ENCODE measurements at regions not wholly inside any gene's neighbourhood (a gene's known extent, or its start where the extent isn't known, plus 50 kb on each side); places are given as distances from the start of the nearest gene placed in this dataset.

DNA sequence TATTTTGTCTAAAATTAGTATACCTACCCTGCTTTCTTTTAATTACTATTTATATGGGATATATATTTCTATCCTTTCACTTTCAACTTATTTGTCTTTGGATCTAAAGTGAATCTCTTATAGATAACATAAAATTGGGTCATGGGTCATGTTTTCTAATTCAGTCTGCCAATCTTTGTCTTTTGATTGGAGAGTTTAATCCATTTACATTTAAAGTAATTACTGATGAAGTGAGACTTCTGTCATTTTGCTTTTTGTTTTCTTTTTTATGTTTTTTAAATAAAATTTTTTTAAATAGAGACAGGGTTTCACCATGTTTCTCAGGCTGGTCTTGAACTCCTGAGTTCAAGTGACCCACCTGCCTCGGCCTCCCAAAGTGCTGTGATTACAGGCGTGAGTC is 50.5 kb upstream of the PRDM1 start:
- ATAC-seq: no peak

DNA sequence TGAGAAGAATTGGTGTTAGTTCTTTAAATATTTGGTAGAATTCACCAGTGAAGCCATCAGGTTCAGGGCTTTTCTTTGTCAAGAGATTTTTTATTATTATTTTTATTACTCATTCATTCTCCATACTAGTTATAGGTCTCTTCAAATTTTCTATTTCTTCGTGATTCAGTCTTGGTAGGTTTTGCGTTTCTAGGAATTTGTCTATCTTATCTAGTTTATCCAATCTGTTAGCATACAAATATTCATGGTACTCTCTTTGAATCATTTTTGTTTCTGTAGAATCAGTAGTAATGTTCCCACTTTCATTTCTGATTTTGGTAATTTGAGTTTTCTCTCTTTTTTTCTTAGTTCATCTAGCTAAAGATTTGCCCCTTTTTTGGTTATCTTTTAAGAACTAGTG is 52.3 kb upstream of the PRDM1 start:
- ATAC-seq: no peak

DNA sequence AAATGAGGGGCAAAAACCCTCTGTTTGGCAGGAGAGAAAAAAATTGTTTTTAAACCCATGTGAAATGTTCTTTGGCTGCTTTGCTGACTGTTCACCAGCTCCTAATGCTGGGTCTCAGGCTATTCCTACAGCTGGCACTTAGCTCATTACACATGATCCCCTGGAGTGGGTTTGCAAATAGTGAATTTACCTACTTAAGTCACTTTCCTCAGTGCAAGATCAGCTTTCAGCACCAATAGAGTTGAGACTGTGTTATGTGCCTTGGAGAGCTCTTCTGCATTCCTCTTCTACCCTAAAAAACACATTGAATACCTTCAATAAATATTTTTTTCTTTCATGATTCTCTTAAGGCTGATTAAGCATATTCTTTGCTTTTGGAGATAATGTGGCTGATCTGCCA is 58.4 kb upstream of the PRDM1 start:
- ATAC-seq: no peak

DNA sequence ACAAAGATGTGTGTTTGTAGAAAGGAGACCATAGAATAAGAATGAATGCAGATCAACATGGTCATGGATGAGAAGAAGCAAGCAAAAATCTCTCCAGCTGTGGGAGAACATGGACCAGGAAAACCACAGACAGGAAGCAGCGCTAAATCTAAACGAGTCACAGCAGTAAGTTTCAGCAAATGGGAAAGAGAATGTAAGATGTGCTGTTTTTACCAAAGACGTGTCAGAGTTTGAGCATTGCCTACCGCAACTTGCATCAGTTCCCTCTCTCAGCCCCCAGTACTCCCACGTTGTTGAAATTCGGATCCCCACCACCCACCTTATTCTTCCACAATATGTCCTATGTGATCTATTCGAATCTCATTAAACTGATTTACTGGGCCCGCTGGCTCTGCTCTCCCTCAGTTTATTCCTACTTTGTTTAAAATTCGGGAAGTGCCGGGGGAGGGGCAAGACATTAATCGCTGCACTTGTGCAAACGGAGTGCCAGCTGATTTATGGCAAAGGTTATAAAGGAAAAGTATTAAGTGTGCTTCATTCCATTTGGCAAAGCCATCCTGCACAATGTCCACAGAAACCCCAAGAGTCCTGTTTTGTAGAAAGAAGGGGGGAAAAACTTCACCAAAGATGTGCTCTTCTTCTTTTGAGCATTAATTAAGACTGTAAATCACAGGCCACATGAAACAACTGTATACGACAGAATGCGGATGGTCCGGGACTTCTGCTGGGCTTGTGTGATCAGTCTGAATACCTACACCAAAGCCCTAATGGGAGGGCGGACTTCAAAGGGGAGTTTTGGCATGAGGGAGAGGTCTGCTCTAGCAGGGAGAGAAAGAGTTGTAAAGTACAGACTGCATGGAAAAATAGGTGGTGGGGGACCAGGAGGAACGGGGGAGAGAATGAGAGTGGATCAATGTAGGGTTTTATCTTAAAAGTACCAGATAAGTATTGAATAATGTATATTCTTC is 59.1 kb upstream of the PRDM1 start:
- no peak for ATAC-seq

DNA sequence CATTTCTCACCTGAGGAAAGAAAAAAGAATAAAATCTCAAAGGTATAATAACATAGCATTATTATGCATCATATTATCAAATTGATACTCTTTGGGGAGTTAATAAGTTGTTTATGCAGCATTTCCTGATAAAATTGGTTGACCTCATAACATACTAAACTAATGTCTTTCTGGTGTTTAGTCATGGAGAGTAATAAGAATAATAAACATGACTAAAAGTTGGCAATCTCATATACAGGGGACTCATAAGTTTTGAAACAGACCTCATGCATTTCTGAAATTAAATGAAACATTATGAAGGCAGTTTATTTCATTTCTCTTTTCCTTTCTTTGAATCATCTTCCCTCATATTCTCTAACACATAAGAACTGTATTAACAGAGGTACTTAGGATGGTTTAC is 60.5 kb upstream of the PRDM1 start:
- no peak for ATAC-seq

DNA sequence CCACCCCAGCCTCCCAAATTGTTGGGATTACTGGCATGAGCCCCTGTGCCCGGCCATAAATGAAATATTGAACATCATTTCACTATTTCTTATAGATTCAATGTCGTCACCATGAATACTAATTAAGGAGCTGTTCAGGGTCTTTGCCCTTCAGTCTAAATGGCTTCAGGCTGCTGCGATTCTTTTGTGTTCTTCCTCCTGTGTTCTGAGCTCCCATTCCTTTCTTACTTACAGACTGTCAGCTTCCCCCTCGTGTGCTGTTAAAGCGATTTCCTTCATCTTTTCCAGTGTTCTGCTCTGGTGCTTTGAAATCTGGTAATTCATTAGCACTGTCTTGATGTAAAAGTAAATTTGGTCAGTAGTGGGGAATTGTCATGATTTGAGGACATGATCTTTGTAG is 63.3 kb upstream of the PRDM1 start:
- ATAC-seq: no peak

DNA sequence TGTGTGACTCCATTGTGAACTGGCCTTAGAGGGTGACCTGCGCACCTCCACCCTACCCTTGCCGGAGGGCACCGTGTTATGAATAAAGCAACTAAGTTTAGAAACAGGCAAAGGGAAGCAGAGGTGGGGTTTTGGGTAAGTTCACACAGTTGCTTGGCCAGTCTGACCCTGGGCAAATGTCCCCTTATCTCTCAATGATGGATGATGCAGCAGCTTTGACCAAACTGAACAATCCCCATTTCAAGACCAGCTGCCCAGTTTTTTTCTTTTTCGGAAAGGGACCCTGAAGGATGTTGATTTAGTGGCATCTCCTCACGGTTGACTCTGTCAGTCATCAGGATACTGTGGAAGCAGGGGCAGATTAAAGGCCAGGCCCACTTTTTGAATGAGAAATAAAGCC is 68.7 kb upstream of the PRDM1 start:
- no peak for ATAC-seq

DNA sequence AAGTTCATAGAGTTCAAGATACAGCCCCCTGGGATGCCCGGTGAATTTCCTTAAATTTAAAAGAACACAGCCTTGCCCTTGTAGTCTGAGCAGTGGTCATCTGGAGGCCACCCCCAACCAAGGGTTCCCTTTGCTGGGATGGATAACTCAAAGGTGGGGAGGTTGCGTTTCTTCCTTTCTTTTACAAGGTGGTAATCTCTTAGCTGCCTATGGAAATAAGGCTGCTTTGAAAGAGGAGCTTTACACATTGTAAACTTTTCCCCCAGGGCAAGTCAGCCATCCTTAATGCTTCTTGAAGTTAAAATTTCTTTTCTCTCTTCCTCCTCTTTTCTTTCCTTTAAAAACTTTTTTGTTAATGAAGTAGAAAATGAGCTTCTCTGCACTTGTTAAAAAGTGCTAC is 71.2 kb upstream of the PRDM1 start:
- no peak for ATAC-seq

DNA sequence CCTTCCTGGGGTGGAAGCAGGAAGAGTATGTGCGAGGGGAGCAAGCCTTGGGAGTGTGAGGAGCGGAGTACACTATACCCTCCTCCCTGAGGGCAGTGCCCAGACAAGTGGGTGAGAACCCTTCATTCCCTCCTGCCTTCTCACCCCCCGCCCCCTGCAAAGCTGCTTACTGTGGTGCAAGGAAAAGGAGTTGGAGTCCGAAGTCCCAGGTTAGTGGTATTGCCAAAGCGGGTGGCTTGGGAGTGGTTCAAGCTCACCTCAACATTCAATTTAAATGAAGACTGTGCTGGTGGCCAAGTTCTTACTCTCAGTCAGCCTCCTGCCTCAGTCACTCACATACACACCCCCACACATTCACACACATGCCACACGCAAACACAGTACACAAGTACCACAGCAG is 74.7 kb upstream of the PRDM1 start:
- no peak for ATAC-seq

DNA sequence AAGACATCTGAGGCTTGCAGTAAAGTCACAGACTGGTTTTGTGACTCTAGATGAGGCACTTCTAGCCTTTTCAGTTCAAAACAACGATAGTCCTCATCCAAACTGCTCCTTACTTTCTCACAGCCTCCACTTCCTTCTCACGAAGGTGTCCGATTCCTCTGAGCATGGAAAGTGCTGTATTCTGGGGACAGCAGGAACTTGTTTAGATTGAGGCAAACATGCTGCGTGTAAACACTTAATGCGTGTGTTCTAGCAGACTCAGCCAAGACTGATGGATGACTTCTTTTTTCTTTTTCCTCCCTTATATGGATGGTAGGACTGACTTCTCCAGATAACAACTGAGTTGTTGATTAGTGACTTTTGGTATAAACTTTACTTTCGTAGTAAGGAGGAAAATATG is 80.2 kb upstream of the PRDM1 start:
- ATAC-seq: no peak

DNA sequence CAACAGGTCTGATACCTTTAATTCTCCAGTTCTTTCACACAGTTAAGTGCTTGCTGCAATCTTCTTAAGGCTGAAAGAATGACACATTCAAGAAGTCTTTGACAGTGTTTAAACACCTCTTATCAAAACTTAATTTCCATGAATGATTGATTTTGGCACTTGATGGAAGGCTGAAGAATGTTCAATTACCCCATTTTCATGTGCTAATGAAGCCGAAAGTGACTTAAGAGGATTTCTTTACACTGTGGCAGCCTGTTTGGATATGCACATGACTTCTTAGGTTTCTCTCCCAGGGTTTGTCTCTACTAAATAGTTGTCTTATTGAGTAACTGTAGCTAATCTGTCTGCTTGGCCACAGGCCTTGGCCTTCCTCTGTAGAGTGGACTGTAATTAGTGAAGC is 81.1 kb upstream of the PRDM1 start:
- ATAC-seq: no peak

DNA sequence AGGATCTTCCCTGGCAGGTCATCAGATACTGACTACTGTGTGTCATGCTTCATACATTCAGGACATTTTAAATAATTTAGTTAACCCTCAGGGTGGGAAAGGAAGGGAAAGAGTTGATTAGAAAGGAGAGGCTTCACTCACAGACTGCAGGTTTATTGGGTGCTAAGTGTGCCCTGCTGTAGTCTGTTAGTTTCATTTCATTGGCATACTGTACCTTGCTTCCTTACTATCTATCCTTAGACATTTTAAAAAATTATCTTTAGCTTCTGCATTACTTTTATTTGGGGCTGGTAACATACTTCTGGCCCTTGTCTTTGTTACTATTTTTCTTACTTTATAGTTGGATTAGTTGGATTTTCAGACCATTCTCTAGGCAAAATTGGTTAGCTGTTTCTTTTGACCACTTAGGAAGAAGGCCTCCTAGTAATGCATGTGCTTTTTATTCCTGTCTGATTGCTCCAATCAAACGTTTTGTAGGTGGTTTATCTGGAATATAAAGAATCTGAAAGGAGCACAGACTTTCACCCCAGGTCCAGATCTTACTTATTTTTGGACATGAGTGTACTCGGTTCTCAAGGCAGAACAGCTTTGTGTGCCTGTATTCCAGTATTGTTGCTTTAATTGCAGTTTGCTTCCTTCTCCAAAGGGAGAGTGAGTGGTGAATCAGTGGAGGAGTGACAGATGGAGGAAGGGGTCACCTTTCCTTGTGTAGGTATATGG is 82.7 kb upstream of the PRDM1 start:
- ATAC-seq: no peak

DNA sequence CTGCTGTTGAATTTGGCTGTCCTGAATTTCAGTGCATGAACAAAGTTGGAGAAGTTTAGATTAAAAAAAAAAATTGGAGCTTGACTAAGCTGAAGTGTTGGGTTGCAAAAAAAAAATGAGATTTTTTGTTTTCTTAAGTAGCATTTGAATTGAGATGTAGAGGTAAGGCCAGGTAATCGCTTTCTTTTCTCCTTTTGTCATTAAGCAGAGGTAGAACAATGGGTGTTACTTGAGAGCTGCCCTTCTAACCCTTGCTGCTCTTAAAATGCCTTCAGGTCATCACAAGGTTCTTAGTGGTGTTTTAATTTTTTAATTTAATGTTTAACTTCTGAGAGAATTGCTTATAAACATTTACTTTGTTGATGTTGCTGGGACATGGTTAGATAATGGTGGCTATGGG is 84.1 kb upstream of the PRDM1 start:
- ATAC-seq: no peak

DNA sequence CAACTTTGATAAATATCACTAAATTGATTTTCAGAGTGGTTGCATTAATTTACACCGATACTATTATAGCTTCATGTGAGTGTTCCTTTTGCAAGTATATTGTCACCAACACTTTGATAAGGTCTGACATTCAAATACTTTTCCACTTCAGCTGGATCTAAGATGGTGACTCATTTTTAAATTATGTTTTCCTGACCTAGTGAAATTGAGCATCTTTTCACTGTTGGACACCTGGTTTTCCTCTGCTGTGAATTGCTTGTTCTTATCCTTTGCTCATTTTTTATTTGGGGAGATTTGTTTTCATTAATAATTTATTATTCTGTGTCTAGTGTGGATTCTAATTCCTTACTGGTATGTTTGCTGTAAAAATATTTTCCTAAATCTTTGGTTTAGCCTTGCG is 85.2 kb upstream of the PRDM1 start:
- ATAC-seq: no peak

DNA sequence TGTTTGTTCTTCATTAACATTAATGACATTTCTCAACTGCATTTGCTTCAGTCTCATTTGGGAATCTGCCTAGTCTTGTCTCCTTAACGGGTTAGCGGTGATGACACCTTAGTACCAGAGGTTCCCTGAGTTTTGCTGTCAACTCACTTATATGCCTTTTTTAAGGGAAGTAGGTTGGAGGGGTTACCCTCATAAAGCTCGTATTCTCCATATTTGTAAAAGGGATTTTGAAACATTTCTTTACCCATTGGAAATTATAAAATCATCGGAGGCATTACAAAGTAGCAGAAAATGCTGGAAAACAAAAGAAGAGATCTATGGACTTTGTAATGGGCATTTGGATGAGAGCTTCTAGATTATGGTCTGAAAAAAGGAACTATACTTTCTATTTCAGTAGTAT is 88.7 kb upstream of the PRDM1 start:
- ATAC-seq: no peak

DNA sequence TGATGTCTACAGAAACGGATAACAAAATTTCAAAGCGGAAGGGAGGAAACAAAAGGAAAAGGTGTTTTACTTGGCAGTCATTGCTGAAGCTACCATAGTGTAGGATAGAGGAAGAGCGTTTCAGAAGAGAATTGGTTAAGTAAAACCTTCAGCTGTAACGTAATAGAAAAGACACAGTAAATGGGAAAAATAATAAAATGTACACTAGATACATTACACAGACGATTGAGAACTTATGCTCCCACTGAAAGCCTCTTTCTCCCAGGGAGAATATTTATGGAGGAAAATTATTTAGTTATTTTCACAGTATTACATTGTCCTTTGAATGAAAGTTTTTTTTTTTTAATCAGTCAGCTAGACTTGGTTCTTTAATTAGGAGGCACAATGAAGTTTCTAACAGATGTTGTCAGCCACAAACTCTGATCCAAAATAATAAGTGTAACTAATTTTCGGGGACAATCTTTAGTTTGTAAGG is 90.7 kb upstream of the PRDM1 start:
- no peak for ATAC-seq

DNA sequence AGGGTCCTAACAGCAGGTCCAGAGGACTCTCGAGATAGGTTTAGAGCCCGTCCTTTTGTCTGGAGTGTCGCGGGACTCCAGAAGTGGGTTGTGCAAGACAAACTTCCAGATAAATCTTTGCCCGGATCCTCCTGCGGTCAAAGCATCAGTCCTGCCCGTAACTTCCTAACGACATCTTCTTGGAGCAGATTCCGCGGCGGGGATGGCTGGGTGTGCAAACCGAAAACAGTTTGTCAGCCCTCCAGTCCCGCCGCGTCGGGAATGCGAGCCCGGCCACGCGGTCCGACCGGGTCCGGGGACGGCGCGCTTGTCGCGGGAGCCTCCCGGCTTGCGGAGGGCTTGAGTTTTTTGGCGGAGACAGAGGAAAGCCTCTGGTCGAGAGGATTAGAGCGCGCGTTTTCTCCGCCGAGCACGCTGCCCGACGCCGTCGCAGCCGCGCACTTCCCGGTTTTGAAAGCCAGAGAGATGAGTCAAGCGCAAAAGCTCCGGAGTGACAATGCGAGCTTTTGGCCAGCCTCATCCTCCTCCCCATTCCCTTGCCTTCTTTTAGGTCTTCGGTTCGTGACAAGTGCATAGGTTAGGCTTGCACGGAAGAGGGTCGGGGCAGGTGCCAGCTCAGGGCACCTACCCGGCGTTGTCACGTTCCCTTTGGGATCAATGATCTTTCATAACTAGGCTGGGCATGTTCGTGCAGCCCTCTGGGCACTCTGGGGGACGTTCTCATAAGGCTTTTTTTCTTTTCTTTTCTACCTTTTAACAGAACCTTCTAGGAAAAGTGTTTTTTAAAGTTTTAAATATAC is 91.3 kb upstream of the PRDM1 start:
- peak; percentile 60 for ATAC-seq

DNA sequence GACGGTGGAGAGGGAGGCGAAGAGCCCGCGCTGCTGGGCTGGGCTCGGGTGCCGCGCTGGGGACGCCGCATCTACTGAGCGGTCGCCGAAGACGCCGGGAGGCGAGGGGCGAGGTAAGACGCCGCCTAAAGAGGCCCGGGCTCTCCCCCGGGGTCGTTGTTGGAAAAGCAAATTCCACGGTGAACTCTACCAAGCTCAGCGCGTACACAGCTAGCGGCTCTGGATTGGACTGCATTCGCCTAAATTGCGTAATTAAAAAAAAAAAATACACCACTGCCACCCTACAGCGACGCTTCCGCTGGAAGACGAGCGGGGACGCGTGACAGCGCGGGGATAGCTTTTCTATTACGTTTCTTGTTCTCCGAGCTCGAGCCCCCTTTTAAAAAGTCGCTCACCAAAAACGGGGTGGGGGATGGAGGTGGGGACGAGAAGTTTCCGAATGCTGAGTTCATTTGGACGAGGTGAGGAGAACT is 92.0 kb upstream of the PRDM1 start:
- peak; percentile 57 for ATAC-seq

DNA sequence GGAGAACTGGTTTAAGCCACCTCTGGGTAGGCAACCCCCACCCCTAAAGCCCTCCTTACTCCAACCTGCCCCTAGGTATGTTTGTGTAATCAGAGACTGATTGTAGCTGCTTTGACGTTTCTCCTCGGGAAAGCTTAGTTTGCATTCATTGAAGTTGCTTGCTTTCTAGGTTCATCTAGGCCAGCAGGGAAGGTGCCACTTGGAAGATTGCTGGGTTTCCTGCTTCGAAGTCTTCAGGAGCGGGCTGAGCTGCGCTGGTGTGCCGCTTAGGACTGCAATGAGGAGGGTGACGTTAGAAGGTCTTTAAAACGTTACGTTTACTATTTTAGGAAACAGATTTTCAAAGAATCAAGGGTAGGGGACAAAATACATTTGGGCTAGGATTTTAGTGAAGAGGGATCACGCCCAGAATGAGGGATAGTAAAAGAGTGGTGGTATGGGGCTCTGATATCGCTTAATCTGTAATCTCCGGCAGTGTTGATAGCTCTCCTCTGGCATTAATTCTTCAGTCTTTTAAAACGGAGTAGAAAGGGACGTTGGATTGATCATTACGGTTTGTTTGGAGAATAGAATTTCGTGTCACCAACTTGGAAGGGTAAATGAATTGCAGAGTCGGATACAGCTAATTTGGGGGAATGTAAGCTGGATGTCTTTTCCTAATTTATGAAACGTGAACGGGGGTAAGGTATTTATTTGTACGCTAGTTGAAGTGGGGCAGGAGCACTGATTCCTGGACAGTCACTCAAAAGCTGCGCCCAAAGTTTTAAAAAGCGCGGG is 92.6 kb upstream of the PRDM1 start:
- no peak for ATAC-seq

DNA sequence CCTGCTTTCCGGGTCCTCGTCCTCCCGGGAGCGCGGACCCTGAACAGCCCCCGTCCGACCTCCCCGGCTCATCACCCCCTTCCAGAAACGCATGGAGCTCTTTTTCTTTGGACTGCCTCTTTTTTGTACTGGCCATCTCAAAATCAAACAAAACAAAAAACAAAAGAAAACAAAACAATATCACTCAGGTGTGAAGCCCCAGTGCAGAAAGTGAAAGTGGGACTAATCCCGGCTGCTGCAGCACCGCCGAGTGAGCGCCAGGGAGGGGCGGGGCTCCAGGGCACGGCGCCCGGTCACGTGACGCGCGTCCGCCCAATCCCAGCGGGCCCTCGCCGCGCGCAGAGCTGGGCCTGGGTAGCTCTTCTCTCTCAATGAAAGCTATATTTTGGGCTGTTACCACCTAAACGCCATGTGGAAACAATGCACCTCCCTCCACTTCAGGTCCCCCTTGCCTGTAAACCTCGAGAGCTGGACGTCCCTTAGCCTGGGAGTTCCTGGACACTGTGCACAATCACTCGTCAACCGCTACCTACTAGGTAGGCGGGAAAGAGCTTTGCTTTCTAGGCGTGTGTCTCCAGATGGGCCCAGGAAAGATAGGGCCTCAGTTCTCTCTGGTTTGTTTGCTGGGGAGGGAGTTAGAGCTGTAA is 93.7 kb upstream of the PRDM1 start:
- ATAC-seq: peak; percentile 92

DNA sequence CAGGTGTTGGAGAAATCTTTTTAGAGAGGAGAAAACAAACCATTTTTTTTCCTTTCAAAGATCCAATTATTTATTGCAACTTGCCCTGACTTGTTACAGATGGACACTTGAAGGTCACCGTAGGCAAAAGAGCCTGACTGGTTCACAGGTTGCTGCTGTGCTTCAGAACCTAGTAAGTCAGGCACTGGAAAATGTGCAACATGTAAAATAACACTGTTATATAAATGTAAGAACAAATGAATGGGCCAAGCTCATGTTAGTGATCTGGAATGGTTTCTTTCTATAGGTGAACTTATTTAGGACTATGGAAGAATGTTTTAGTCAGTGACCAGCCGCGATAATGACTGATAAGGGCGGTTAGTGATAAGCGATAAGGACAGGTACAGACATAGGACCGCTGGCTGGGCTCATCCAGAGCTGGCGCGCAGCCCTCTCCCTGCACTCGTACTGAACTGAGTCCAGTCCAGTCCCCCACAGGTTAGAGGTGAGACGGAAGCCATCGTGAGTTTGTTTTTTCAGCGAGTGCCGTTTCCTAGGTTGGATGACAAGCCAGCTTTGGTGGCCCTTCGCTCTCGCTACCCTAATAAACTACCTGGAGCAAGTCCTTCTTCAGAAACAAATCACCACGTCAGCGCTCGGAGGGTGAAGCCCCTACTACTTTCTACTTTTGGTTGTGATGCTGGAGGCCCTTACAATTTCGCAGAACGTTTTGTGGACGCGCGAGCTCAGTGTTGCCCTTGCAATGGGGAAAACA is 94.4 kb upstream of the PRDM1 start:
- no peak for ATAC-seq

All from esophagus mucosa (tissue), 1 donor.